HEK293T (cell line): ENCODE measurements at regions not wholly inside any gene's neighbourhood (a gene's known extent, or its start where the extent isn't known, plus 50 kb on each side); places are given as distances from the start of the nearest gene placed in this dataset.

Experiments
- BHLHE40 ChIP-seq: fragments of 450-650 bp; IDR thresholded peaks from 2 replicates; pipeline ENCODE4 v1.6.1; 2016; ENCODE audit warnings: mild to moderate bottlenecking, moderate library complexity, borderline replicate concordance
- CTBP1 ChIP-seq: fragments of 450-650 bp; IDR thresholded peaks from 2 replicates; pipeline ENCODE4 v1.6.1; 2016; ENCODE audit warnings: borderline replicate concordance
- ELF4 ChIP-seq: fragments of 450-650 bp; IDR thresholded peaks from 2 replicates; pipeline ENCODE4 v1.6.1; 2017; ENCODE audit warnings: antibody characterized with exemption
- FOXA1 ChIP-seq: fragments of 450-650 bp; IDR thresholded peaks from 2 replicates; pipeline ENCODE4 v1.6.1; 2016; ENCODE audit warnings: mild to moderate bottlenecking
- FOXK2 ChIP-seq: fragments of 450-650 bp; IDR thresholded peaks from 2 replicates; pipeline ENCODE4 v1.6.1; 2016; ENCODE audit warnings: mild to moderate bottlenecking
- FOXM1 ChIP-seq: fragments of 450-650 bp; IDR thresholded peaks from 2 replicates; pipeline ENCODE4 v1.6.1; 2017; ENCODE audit warnings: mild to moderate bottlenecking, borderline replicate concordance
- L3MBTL2 ChIP-seq: fragments of 450-650 bp; conservative IDR thresholded peaks from 2 replicates; pipeline ENCODE4 v1.6.1; 2016; ENCODE audit warnings: mild to moderate bottlenecking
- LEF1 ChIP-seq: fragments of 450-650 bp; IDR thresholded peaks from 2 replicates; pipeline ENCODE4 v1.6.1; 2017; ENCODE audit warnings: mild to moderate bottlenecking, borderline replicate concordance
- PKNOX1 ChIP-seq: fragments of 450-650 bp; IDR thresholded peaks from 2 replicates; pipeline ENCODE4 v1.6.1; 2016
- SP1 ChIP-seq: fragments of 450-650 bp; IDR thresholded peaks from 2 replicates; pipeline ENCODE4 v1.6.1; 2017
- TARDBP ChIP-seq: fragments of 450-650 bp; IDR thresholded peaks from 2 replicates; pipeline ENCODE4 v1.6.1; 2016
- ZNF384 ChIP-seq: fragments of 450-650 bp; IDR thresholded peaks from 2 replicates; pipeline ENCODE4 v1.6.1; 2016

GRCh38 chr1:235045034-235045690 is 83.5 kb downstream of the TOMM20 start:
- no peak for TF ChIP-seq FOXM1
- TF ChIP-seq LEF1, result no peak
- TF ChIP-seq FOXK2, result no peak
- TF ChIP-seq ZNF384, result no peak
- no peak for TF ChIP-seq FOXA1
- no peak for TF ChIP-seq L3MBTL2
- TF ChIP-seq SP1, result no peak
- TF ChIP-seq PKNOX1, result no peak
- TF ChIP-seq TARDBP, result no peak
- TF ChIP-seq CTBP1, result no peak
- TF ChIP-seq BHLHE40, result no peak
- no peak for TF ChIP-seq ELF4
